CD14-positive monocyte (primary cell): ENCODE measurements at regions not wholly inside any gene's neighbourhood (a gene's known extent, or its start where the extent isn't known, plus 50 kb on each side); places are given as distances from the start of the nearest gene placed in this dataset.

Experiments
- DNase-seq, 3 donors: peaks; one replicate each; pipeline ENCODE4 v3.0.0-alpha.2; 2011 to 2022
- H2AFZ ChIP-seq: 2 replicates; pipeline ENCODE4 v1.6.0; 2012; ENCODE audit warnings: mild to moderate bottlenecking, low read depth, low read length, inconsistent platforms; ENCODE audit not compliant: insufficient read depth, poor library complexity, severe bottlenecking
- H3K27ac ChIP-seq, 2 donors: 1 replicate in 1 of 2; 2 replicates in 1 of 2; pipeline ENCODE4 v1.5.1; 2012 to 2013; ENCODE audit warnings: low read length in 2 of 2, control low read depth in 1 of 2, inconsistent platforms in 1 of 2, low read depth in 1 of 2, mild to moderate bottlenecking in 1 of 2
- H3K27me3 ChIP-seq, 2 donors: one replicate each; pipeline versions ENCODE4 v1.6.0 to v1.6.1; 2011 to 2013; ENCODE audit warnings: low read length in 2 of 2; ENCODE audit not compliant: control insufficient read depth in 2 of 2, insufficient read depth in 2 of 2
- H3K36me3 ChIP-seq, 2 donors: replicated peaks in 1 of 2; 1 replicate in 1 of 2; 2 replicates in 1 of 2; pipeline versions ENCODE4 v1.5.1 to v1.6.1; 2012 to 2013; ENCODE audit warnings: low read length in 2 of 2, control low read depth in 1 of 2, inconsistent platforms in 1 of 2, mild to moderate bottlenecking in 1 of 2; ENCODE audit not compliant: insufficient read depth in 2 of 2, control insufficient read depth in 1 of 2
- H3K4me1 ChIP-seq, 2 donors: 1 replicate in 1 of 2; 2 replicates in 1 of 2; pipeline versions ENCODE4 v1.5.1 to v1.6.1; 2012 to 2013; ENCODE audit warnings: low read length in 2 of 2, control low read depth in 1 of 2, inconsistent platforms in 1 of 2, mild to moderate bottlenecking in 1 of 2, moderate library complexity in 1 of 2; ENCODE audit not compliant: insufficient read depth in 2 of 2, control insufficient read depth in 1 of 2
- H3K4me2 ChIP-seq: replicated peaks from 2 replicates; pipeline ENCODE3; 2012; ENCODE audit warnings: low read length, moderate library complexity, mild to moderate bottlenecking; ENCODE audit not compliant: poor library complexity, severe bottlenecking; ENCODE audit errors: extremely low read depth
- H3K4me3 ChIP-seq, 3 experiments: fragments of 200-600 bp in 1 of 3; sonication (generic) in 1 of 3; replicated peaks in 1 of 3; 1 replicate in 2 of 3; 2 replicates in 1 of 3; pipeline ENCODE4 v1.5.1; 2011 to 2013; ENCODE audit warnings: low read length in 3 of 3, mild to moderate bottlenecking in 3 of 3, control low read depth in 2 of 3, low read depth in 2 of 3, inconsistent platforms in 1 of 3, moderate library complexity in 1 of 3
- H3K79me2 ChIP-seq: 2 replicates; pipeline ENCODE4 v1.6.0; 2012; ENCODE audit warnings: mild to moderate bottlenecking, control low read depth, inconsistent platforms, low read length, moderate library complexity; ENCODE audit not compliant: insufficient read depth
- H3K9ac ChIP-seq: 2 replicates; pipeline ENCODE4 v1.6.0; 2017; ENCODE audit warnings: low read length, mild to moderate bottlenecking; ENCODE audit not compliant: insufficient read depth, poor library complexity, severe bottlenecking
- H3K9me3 ChIP-seq, 2 donors: replicated peaks in 1 of 2; 1 replicate in 1 of 2; 2 replicates in 1 of 2; pipeline versions ENCODE4 v1.5.1 to v1.6.1; 2012 to 2013; ENCODE audit warnings: low read length in 2 of 2, control low read depth in 1 of 2; ENCODE audit not compliant: control insufficient read depth in 1 of 2, insufficient read depth in 1 of 2
- H4K20me1 ChIP-seq: 2 replicates; pipeline ENCODE4 v1.6.0; 2012; ENCODE audit warnings: mild to moderate bottlenecking, low read length, control low read depth, moderate library complexity; ENCODE audit not compliant: insufficient read depth
- H3K27ac Mint-ChIP-seq, 7 donors: one replicate each; pipeline ENCODE4 v1.8.0; 2020; ENCODE audit warnings: mild to moderate bottlenecking in 7 of 7, mixed read lengths in 7 of 7, moderate library complexity in 6 of 7, inconsistent platforms in 2 of 7
- H3K27me3 Mint-ChIP-seq, 3 donors: one replicate each; pipeline ENCODE4 v1.8.0; 2021 to 2022; ENCODE audit warnings: low read depth in 3 of 3, mild to moderate bottlenecking in 3 of 3, mixed read lengths in 3 of 3, moderate library complexity in 3 of 3, inconsistent platforms in 1 of 3
- H3K36me3 Mint-ChIP-seq, 2 donors: one replicate each; pipeline ENCODE4 v1.8.0; 2020; ENCODE audit warnings: mixed read lengths in 2 of 2, inconsistent platforms in 1 of 2, mild to moderate bottlenecking in 1 of 2
- H3K4me1 Mint-ChIP-seq: one replicate; pipeline ENCODE4 v1.8.0; 2020; ENCODE audit warnings: mild to moderate bottlenecking, mixed read lengths
- H3K4me3 Mint-ChIP-seq, 2 donors: one replicate each; pipeline ENCODE4 v1.8.0; 2020; ENCODE audit warnings: mild to moderate bottlenecking in 2 of 2, mixed read lengths in 2 of 2, moderate library complexity in 1 of 2
- H3K9me3 Mint-ChIP-seq, 7 donors: one replicate each; pipeline ENCODE4 v1.8.0; 2020 to 2022; ENCODE audit warnings: mixed read lengths in 7 of 7, mild to moderate bottlenecking in 6 of 7, moderate library complexity in 6 of 7, inconsistent platforms in 2 of 7
- CTCF ChIP-seq: fragments of 200-600 bp; IDR thresholded peaks from one replicate; pipeline ENCODE4 v1.8.0; 2022; ENCODE audit warnings: antibody characterized with exemption, mild to moderate bottlenecking
- WGBS: methylation state at CpG from one replicate; pipeline ENCODE4 v1.1.5; 2013; ENCODE audit warnings: missing lambda C conversion rate; ENCODE audit not compliant: insufficient coverage; 5-methylcytosine and 5-hydroxymethylcytosine counted together
- intact Hi-C, 2 donors: fragments of 100-400 bp; cut with micrococcal nuclease; formaldehyde crosslinking; loops; one replicate each; pipeline versions ENCODE4 v1.15.0 to v1.15.1; 2023

DNA sequence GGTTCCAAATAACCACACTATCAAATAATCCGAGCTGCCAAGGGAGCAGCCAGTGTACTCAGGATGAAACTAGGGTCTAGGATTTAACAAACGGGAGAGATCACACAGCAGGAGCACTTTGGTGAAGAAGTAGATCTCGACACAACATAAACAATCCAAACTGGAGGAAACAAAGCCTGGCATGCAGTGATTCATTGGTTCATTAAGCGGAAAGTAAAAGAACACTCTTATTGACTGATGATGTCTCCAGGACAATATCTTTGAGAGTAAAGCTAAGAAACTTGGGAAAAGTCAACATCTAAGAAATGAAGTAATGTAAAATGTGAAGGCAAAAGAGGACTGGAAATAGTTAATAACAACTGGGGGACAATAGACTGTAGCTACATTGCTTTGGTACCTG is 1478.3 kb upstream of the CDH9 start:
- no peaks in the 10 kb centered on the region for H3K36me3 ChIP-seq
- TF ChIP-seq CTCF: no peak
- H3K9ac ChIP-seq: no peak overlapping the region
- WGBS: no CpG with 5 or more reads among the region's 4 CpGs
- H3K4me1 ChIP-seq: no peaks in the 10 kb centered on the region
- H4K20me1 ChIP-seq: no peaks in the 10 kb centered on the region
- no peak for DNase-seq
- no peak overlapping the region for H3K4me2 ChIP-seq
- Mint-ChIP-seq H3K4me3 (no peak overlapping the region), H3K9me3 (peaks cover 0 to 6% (median 4%) of the 10 kb centered on the region in 7 donors), H3K36me3 (no peaks in the 10 kb centered on the region), H3K4me1 (no peaks in the 10 kb centered on the region), H3K27ac (no peak overlapping the region), H3K27me3 (no peaks in the 10 kb centered on the region)
- no peaks in the 10 kb centered on the region for H3K27me3 ChIP-seq
- H3K27ac ChIP-seq: no peak overlapping the region
- peaks cover 0 to 8% of the 10 kb centered on the region in 2 donors for H3K9me3 ChIP-seq
- no peak overlapping the region for H3K4me3 ChIP-seq
- H2AFZ ChIP-seq: no peak overlapping the region
- no peaks in the 10 kb centered on the region for H3K79me2 ChIP-seq
- intact Hi-C loops: no loop called here

DNA sequence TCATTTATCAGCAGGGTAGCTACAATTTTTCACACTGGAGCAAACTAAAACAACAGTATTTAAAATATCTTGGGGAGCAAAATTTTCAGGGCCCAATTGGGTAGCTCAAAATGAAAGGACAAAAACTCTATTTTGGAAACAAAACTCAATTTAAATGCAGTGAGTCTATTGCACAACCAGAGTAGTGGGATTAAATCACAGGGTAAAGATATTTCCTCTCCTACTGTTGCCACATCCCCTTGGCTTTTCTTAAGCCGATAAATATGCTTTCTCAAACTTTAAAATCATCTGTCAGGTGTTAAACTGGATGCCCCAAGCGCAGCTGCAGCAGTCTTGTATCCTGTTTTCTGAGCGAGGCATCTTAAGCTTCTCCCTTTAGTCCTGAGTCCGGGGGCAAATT is 1474.3 kb upstream of the CDH9 start:
- DNase-seq: no peak
- Mint-ChIP-seq H3K36me3 (no peaks in the 10 kb centered on the region), H3K27ac (peak overlapping the region in 1 of 7 donors; percentile 41), H3K4me1 (no peaks in the 10 kb centered on the region), H3K4me3 (no peak overlapping the region), H3K27me3 (no peaks in the 10 kb centered on the region), H3K9me3 (peaks cover 0 to 12% (median 1%) of the 10 kb centered on the region in 7 donors)
- Histone ChIP-seq H4K20me1 (no peaks in the 10 kb centered on the region), H3K4me1 (no peaks in the 10 kb centered on the region), H3K79me2 (no peaks in the 10 kb centered on the region), H2AFZ (no peak overlapping the region), H3K4me3 (no peak overlapping the region), H3K4me2 (no peak overlapping the region), H3K36me3 (no peaks in the 10 kb centered on the region), H3K9me3 (peaks cover 4 to 5% of the 10 kb centered on the region in 2 donors), H3K27ac (no peak overlapping the region), H3K27me3 (no peaks in the 10 kb centered on the region), H3K9ac (no peak overlapping the region)
- no peak for TF ChIP-seq CTCF
- intact Hi-C loops: no loop called here
- no CpG with 5 or more reads among the region's 4 CpGs for WGBS
